GM19467 (cell line): ENCODE measurements at regions not wholly inside any gene's neighbourhood (a gene's known extent, or its start where the extent isn't known, plus 50 kb on each side); places are given as distances from the start of the nearest gene placed in this dataset.

Source experiments
- ATAC-seq: cut with Tn5 transposase; IDR thresholded peaks from one replicate; pipeline ENCODE4 v1.9.1; 2021; ENCODE audit warnings: mild to moderate bottlenecking, moderate library complexity; ENCODE audit not compliant: unreplicated experiment

GRCh38 chr1:73953586-73953985, 244.4 kb downstream of the LRRIQ3 start:
- no peak for ATAC-seq

GRCh38 chr1:73953186-73953585, 244.8 kb downstream of the LRRIQ3 start:
- ATAC-seq = no peak

- ATAC-seq = no peak
Measured at GRCh38 chr1:73948055-73948454, 249.9 kb downstream of the LRRIQ3 start.

- no peak for ATAC-seq
Measured at GRCh38 chr1:73947009-73947408, 251.0 kb downstream of the LRRIQ3 start.

- no peak for ATAC-seq
Measured at GRCh38 chr1:73943270-73943669, 254.7 kb downstream of the LRRIQ3 start.

GRCh38 chr1:73930293-73930692, 267.7 kb downstream of the LRRIQ3 start:
- ATAC-seq = no peak

GRCh38 chr1:73914951-73915350, 283.0 kb downstream of the LRRIQ3 start:
- ATAC-seq = no peak

- ATAC-seq = no peak
Measured at GRCh38 chr1:73913025-73913424, 285.0 kb downstream of the LRRIQ3 start.

GRCh38 chr1:73911849-73912248, 286.1 kb downstream of the LRRIQ3 start:
- no peak for ATAC-seq

- ATAC-seq = no peak
Measured at GRCh38 chr1:73910466-73910865, 287.5 kb downstream of the LRRIQ3 start.

- no peak for ATAC-seq
Measured at GRCh38 chr1:73910062-73910461, 287.9 kb downstream of the LRRIQ3 start.

GRCh38 chr1:73909043-73909562, 288.9 kb downstream of the LRRIQ3 start:
- ATAC-seq = no peak

- ATAC-seq = no peak
Measured at GRCh38 chr1:73907051-73907450, 290.9 kb downstream of the LRRIQ3 start.

GRCh38 chr1:73903092-73903491, 294.9 kb downstream of the LRRIQ3 start:
- ATAC-seq = no peak

GRCh38 chr1:73901738-73902137, 296.2 kb downstream of the LRRIQ3 start:
- no peak for ATAC-seq

- ATAC-seq = no peak
Measured at GRCh38 chr1:73899311-73899710, 298.7 kb downstream of the LRRIQ3 start.

- ATAC-seq = no peak
Measured at GRCh38 chr1:73898540-73898939, 299.4 kb downstream of the LRRIQ3 start.

- ATAC-seq = no peak
Measured at GRCh38 chr1:73887412-73887811, 310.6 kb downstream of the LRRIQ3 start.

GRCh38 chr1:73886716-73887115, 311.3 kb downstream of the LRRIQ3 start:
- ATAC-seq = no peak

- ATAC-seq = no peak
Measured at GRCh38 chr1:73874806-73875205, 323.2 kb downstream of the LRRIQ3 start.

GRCh38 chr1:73868810-73869336, 329.1 kb downstream of the LRRIQ3 start:
- no peak for ATAC-seq

GRCh38 chr1:73862355-73862754, 335.6 kb downstream of the LRRIQ3 start:
- no peak for ATAC-seq

- ATAC-seq = no peak
Measured at GRCh38 chr1:73860421-73860950, 337.5 kb downstream of the LRRIQ3 start.
